Fibroblast of upper back skin (primary cell): ENCODE measurements at regions not wholly inside any gene's neighbourhood (a gene's known extent, or its start where the extent isn't known, plus 50 kb on each side); places are given as distances from the start of the nearest gene placed in this dataset.
"Not testable (repeated sequence)": the region's sequence is repeated elsewhere in the genome, so short reads cannot be mapped to it uniquely, and the experiment has no call there.

ENCODE experiments used
- DNase-seq: peaks from one replicate; pipeline ENCODE4 v3.0.0-alpha.2; 2013

DNA sequence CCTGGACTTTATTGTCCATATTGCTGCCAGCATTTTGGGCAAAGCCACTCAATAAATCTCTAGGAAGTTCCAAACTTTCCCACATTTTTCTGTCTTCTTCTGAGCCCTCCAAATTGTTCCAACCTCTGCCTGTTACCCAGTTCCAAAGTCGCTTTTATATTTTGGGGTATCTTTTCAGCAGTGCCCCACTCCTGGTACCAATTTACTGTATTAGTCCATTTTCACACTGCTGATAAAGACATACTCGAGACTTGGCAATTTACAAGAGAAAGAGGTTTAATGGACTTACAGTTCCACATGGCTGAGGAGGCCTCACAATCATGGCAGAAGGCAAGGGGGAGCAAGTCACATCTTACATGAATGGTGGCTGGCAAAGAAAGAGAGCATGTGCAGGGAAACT is 53.4 kb downstream of the AHSP start:
- DNase-seq, result not testable (repeated sequence)

GRCh38 chr16:31601737-31602384 is 74.2 kb downstream of the AHSP start:
- DNase-seq, result not testable (repeated sequence)

GRCh38 chr16:31618130-31618529 is 90.4 kb downstream of the AHSP start:
- DNase-seq, result no peak

DNA sequence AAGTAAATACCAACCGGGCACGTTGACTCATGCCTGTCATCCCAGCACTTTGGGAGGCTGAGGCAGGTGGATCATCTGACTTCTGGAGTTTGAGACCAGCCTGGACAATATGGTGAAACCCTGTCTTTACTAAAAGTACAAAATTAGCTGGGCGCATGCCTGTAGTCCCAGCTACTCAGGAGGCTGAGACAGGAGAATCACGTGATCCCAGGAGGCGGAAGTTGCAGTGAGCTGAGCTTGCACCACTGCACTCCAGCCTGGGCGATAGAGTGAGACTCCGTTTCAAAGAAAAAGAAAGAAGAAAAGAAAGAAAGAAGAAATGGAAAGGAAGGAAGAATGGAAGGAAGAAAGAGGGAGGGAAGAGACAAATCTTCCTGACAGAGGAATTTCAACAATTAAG is 108.7 kb downstream of the AHSP start:
- DNase-seq, result no peak

DNA sequence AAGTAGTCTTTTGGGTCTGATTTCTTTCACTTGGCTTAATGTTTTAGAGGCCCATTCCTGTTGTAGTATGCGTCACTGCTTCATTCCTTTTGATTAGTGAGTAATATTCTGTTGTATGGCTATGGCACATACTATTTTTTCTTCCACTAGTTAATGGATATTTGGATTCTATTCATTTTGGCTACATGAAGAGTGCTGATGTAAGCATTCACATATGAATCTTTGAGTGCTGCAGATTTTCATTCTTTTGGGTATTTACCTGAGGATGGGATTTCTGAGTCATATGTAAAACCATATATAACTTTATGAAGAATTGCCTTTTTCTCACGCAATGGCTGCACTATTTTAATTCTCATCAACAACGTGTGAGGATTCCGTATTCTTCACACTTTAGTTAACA is 113.6 kb downstream of the AHSP start:
- DNase-seq, result no peak

DNA sequence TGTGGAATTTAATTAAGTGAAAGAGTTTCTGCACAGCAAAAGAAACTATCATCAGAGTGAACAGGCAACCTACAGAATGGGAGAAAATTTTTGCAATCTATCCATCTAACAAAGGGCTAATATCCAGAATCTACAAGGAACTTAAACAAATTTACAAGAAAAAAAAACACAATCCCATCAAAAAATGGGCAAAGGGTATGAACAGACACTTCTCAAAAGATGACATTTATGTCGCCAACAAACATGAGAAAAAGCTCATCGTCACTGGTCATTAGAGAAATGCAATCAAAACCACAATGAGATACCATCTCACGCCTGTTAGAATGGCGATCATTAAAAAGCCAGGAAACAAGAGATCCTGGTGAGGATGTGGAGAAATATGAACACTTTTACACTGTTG is 128.0 kb downstream of the AHSP start:
- not testable (repeated sequence) for DNase-seq

DNA sequence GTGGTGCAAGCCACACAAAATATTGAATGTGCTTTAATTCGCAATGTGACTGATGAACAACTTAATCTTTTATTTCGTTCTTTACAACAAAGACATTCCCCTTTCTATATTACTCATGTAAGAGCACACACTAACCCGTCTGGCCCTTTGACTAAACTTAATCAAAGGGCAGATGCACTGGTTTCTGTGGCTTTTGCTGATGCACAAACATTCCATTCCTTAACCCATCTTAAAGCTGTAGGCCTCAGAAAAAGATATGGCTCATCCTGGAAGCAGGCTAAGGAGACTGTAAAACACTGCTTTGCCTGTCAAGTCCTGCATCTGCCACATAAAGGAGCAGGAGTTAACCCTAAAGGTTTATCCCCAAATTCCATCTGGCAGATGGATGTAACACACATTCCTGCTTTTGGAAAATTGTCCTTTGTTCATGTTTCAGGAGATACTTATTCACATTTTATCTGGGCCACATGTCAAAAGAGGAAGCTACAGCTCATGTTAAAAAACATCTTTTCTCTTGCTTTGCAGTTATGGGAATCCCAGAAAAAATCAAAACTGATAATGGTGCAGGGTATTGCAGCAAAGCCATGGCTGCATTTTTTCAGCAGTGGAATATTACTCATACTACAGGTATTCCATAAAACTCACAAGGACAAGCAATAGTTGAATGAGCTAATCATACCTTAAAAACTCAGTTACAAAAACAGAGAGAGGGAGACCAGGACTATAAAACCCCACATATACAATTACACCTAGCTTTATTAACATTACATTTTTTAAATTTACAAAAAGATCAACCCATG is 137.2 kb downstream of the AHSP start:
- peak; percentile 3 for DNase-seq

DNA sequence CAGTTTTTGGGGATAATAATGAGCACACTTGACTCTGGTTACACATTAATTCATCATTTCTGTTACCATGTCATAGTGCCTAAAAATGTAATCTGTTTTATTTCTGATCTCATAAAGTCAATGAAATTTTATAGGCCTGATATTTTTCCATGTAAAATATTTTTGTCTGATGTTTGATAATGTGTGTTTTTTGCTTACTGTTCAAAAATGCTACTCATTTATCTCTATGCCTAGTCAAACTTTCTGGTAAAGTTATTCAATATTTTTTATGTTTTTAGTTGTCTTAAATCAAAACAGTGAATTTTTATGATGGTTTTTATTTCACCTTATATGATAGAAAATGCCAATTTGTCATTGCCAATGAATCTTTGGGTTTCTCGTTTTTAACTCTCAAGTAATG is 147.0 kb downstream of the AHSP start:
- DNase-seq, result no peak

DNA sequence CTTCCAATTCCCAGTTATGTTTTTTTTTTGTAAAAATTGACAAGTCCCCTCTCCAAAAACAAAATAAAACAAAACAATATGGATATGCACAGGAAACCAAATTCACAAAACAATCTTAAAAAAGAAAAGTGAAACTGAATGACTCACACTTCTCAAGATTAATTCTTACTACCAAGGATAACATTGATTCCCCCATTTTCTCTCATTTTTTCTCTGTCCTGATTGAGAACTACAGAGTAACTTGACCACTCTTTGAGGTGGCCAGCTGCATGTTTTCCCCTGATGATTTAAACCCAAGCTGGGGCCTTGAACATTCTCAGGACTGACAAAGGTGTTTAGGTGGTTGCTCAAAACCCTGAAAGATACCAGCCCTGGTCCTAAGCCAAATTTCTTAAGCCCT is 149.0 kb downstream of the AHSP start:
- DNase-seq, result no peak

DNA sequence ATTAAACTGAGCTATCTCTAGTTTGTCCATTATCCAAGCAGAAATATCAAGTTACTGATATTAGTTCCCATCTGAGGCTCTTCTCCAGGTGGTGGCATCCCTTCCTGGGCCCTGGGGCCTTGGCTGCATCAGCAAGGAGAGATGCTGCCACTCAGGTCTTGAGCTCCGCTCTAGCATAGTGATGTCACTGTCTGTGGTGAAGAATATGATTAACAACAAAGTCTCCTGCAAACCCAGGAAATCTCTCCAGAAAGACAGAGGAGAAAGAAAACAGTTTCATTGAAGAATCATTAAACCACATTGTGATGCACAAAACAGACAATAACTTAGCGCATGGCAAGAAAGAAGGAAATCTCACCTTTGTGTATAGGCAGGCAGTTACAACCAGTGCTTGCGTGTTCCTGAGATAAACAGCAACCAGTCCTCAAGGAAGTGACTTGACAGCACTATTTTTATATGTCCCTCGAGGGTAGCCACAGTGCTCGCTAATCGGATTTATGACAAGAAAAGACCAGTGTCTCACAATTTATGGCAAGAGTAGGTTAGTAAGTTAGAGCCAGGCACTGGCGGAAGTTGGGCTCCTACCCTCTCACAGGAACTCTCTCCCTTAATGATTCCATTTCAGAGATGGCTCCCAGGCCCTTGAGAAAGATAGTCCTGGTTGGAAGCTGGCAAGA is 151.1 kb downstream of the AHSP start:
- DNase-seq, result no peak

DNA sequence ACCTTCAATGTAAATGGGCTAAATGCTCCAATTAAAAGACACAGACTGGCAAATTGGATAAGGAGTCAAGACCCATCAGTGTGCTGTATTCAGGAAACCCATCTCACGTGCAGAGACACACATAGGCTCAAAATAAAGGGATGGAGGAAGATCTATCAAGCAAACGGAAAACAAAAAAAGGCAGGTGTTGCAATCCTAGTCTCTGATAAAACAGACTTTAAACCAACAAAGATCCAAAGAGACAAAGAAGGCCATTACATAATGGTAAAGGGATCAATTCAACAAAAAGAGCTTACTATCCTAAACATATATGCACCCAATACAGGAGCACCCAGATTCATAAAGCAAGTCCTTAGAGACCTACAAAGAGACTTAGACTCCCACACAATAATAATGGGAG is 161.6 kb downstream of the AHSP start:
- DNase-seq, result not testable (repeated sequence)

- not testable (repeated sequence) for DNase-seq
These were observed 164.6 kb downstream of the AHSP start for GRCh38 chr16:31692338-31692737.

GRCh38 chr16:31693733-31694132 is 166.0 kb downstream of the AHSP start:
- DNase-seq, result no peak

GRCh38 chr16:31694461-31694860 is 166.8 kb downstream of the AHSP start:
- no peak for DNase-seq

DNA sequence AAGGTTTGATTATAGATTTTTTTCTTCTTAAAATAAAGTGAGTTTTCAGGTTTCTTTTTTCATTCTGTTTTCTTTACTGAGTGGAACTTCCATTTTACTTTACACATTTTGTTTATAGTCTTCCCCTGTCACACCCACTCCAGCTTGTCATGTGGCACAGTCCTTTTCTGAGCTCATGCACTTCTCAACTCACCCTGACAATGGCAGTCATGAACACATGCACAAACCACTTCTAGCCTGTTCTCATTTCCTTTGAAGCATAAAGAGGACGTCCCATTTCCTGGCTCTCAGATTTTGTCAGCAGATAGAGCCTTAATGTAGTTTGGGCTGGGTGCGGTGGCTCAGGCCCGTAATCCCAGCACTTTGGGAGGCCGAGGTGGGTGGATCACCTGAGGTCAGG is 168.0 kb downstream of the AHSP start:
- DNase-seq, result no peak

- peak; percentile 48 for DNase-seq
These were observed 169.5 kb downstream of the AHSP start for GRCh38 chr16:31696968-31697743.

- no peak for DNase-seq
These were observed 170.0 kb downstream of the AHSP start for GRCh38 chr16:31697744-31698125.

GRCh38 chr16:31698901-31699300 is 171.2 kb downstream of the AHSP start:
- DNase-seq, result no peak

GRCh38 chr16:31699601-31700000 is 171.9 kb downstream of the AHSP start:
- no peak for DNase-seq

- DNase-seq, result no peak
These were observed 172.5 kb downstream of the AHSP start for GRCh38 chr16:31700200-31700529.

DNA sequence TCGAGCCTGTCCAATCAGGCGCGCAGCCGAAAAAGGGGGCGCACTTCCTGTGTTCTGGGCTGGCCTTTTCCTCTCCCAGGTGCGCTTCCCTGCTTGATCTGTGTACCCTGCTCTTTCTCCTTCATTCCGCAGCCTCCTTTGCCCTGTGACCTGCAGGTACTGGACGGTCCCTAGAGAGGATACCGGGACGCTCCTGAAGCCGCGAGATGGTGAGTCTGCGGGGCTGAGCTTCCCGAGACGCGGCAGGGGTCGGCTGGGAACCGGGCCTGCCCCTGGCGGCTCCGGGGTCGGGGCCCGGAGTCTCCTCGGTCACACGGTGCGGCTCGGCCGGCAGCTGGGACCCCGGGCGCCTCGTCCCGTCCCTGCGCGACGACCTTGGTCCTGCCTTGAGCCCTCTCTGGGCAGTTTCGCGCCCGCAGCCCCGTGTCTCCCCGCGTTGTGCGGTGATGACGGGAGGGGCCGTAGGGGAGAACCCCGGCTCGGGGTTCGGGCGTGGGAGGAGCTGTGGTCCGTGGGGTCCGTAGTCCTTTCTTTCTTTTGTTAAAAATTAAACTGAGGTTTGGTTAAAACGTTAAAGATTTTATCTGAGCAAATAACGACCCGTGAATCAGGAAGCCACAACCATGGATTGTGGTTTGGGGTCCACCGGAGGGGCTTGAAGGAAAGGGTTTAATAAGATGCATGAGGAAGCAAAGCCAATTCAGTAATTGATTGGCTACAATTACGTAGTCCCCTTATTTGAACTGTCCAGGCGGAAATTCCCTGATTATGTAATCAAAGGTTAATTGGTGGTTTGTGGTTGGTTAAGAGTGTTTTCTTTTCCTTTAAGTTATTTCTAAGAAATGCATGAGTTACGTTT is 172.8 kb upstream of the ZNF267 start:
- DNase-seq, result peak; percentile 55

- no peak for DNase-seq
These were observed 171.9 kb upstream of the ZNF267 start for GRCh38 chr16:31701734-31702133.
